Sigmoid colon (tissue), 6 donors: ENCODE measurements at regions not wholly inside any gene's neighbourhood (a gene's known extent, or its start where the extent isn't known, plus 50 kb on each side); places are given as distances from the start of the nearest gene placed in this dataset.

ENCODE experiments used
- DNase-seq: peaks from one replicate; pipeline ENCODE4 v3.0.0-alpha.2; 2019
- H3K27ac ChIP-seq, 4 donors: fragments of 200-600 bp; sonication (generic); one replicate each; pipeline ENCODE4 v1.5.1; 2016 to 2019; ENCODE audit warnings: mild to moderate bottlenecking in 1 of 4
- H3K27me3 ChIP-seq, 3 donors: fragments of 200-600 bp; sonication (generic); one replicate each; pipeline ENCODE4 v1.5.1; 2019; ENCODE audit warnings: mild to moderate bottlenecking in 1 of 3
- H3K36me3 ChIP-seq, 4 donors: fragments of 200-600 bp; sonication (generic); one replicate each; pipeline ENCODE4 v1.5.1; 2016 to 2019
- H3K4me1 ChIP-seq, 4 donors: fragments of 200-600 bp; sonication (generic); one replicate each; pipeline ENCODE4 v1.5.1; 2017 to 2019
- H3K4me3 ChIP-seq, 4 donors: fragments of 200-600 bp; sonication (generic); one replicate each; pipeline ENCODE4 v1.5.1; 2017 to 2019; ENCODE audit warnings: mild to moderate bottlenecking in 2 of 4, moderate library complexity in 1 of 4
- H3K9me3 ChIP-seq, 4 donors: fragments of 200-600 bp in 3 of 4; sonication (generic) in 3 of 4; one replicate each; pipeline versions ENCODE4 v1.5.1 to v1.6.1; 2013 to 2019
- CTCF ChIP-seq, 4 experiments: fragments of 450-650 bp in 3 of 4; fragments of 200-600 bp in 1 of 4; IDR thresholded peaks; one replicate each; pipeline ENCODE4 v1.5.1; 2016 to 2019; ENCODE audit warnings: antibody characterized with exemption in 4 of 4, mild to moderate bottlenecking in 3 of 4, moderate library complexity in 2 of 4
- EP300 ChIP-seq, 4 donors: sonication (generic); formaldehyde crosslinking; IDR thresholded peaks; one replicate each; pipeline ENCODE4 v1.6.1; 2017; ENCODE audit warnings: antibody characterized with exemption in 4 of 4
- POLR2A ChIP-seq, 2 donors: fragments of 450-650 bp; IDR thresholded peaks; one replicate each; pipeline ENCODE4 v1.6.1; 2016; ENCODE audit warnings: antibody characterized with exemption in 2 of 2, mild to moderate bottlenecking in 2 of 2, moderate library complexity in 2 of 2
- POLR2AphosphoS5 ChIP-seq, 4 donors: sonication (generic); formaldehyde crosslinking; IDR thresholded peaks; one replicate each; pipeline ENCODE4 v1.6.1; 2017; ENCODE audit warnings: antibody characterized with exemption in 4 of 4
- WGBS, 2 donors: extraction: QIAGEN DNeasy Blood & Tissue Kit; methylation state at CpG; one replicate each; pipeline ENCODE4 v1.1.7; 2013; 5-methylcytosine and 5-hydroxymethylcytosine counted together
- intact Hi-C: fragments of 100-400 bp; cut with DNase I; formaldehyde crosslinking; loops from one replicate; pipeline ENCODE4 v1.15.1; 2023
- donor health status: healthy with polysubstance abuse.
- donor health status: healthy.

- no peak overlapping the region for H3K4me3 ChIP-seq
- H3K27ac ChIP-seq = peak overlapping the region in 2 of 4 donors; percentile 43 to 67
- 92 to 96% methylated on average over 7 of the region's 7 CpGs for WGBS, 2 donors
- H3K4me1 ChIP-seq = peaks cover 0 to 44% (median 28%) of the 10 kb centered on the region in 4 donors
- H3K36me3 ChIP-seq = peaks cover 0 to 6% (median 0%) of the 10 kb centered on the region in 4 donors
- H3K27me3 ChIP-seq = no peaks in the 10 kb centered on the region
- no peaks in the 10 kb centered on the region for H3K9me3 ChIP-seq
- TF ChIP-seq CTCF (IDR thresholded peaks at IDR 0.05) (no peak), POLR2A (IDR thresholded peaks at IDR 0.05) (no peak), EP300 (IDR thresholded peaks at IDR 0.05) (no peak)
- no peak for DNase-seq
- intact Hi-C loops = no loop called here
These were observed 92.1 kb downstream of the NAV1 start for GRCh38 chr1:201631037-201631436.

GRCh38 chr1:201632364-201632952 is 93.5 kb downstream of the NAV1 start:
- intact Hi-C loops = no loop called here
- Histone ChIP-seq H3K36me3 (peaks cover 0 to 4% (median 0%) of the 10 kb centered on the region in 4 donors), H3K27ac (no peak overlapping the region), H3K4me3 (no peak overlapping the region), H3K27me3 (no peaks in the 10 kb centered on the region), H3K9me3 (no peaks in the 10 kb centered on the region), H3K4me1 (peaks cover 0 to 44% (median 25%) of the 10 kb centered on the region in 4 donors)
- WGBS, 2 donors = 61 to 77% methylated on average over 5 of the region's 5 CpGs
- no peak for TF ChIP-seq POLR2AphosphoS5 (IDR thresholded peaks at IDR 0.05)
- no peak for TF ChIP-seq POLR2A (IDR thresholded peaks at IDR 0.05)
- no peak for TF ChIP-seq EP300 (IDR thresholded peaks at IDR 0.05)
- no peak for TF ChIP-seq CTCF (IDR thresholded peaks at IDR 0.05)
- no peak for DNase-seq

- Histone ChIP-seq H3K4me1 (peaks cover 0 to 42% (median 25%) of the 10 kb centered on the region in 4 donors), H3K27me3 (no peaks in the 10 kb centered on the region), H3K27ac (no peak overlapping the region), H3K9me3 (no peaks in the 10 kb centered on the region), H3K4me3 (no peak overlapping the region), H3K36me3 (peaks cover 0 to 4% (median 0%) of the 10 kb centered on the region in 4 donors)
- WGBS, 2 donors = 88 to 89% methylated on average over 2 of the region's 2 CpGs
- intact Hi-C loops = no loop called here
- no peak for DNase-seq
- no peak for TF ChIP-seq POLR2AphosphoS5 (IDR thresholded peaks at IDR 0.05)
- no peak for TF ChIP-seq CTCF (IDR thresholded peaks at IDR 0.05)
- no peak for TF ChIP-seq EP300 (IDR thresholded peaks at IDR 0.05)
- no peak for TF ChIP-seq POLR2A (IDR thresholded peaks at IDR 0.05)
These were observed 94.4 kb downstream of the NAV1 start for GRCh38 chr1:201633297-201633696.

GRCh38 chr1:201633811-201634210 is 94.9 kb downstream of the NAV1 start:
- TF ChIP-seq CTCF (IDR thresholded peaks at IDR 0.05) (no peak), POLR2AphosphoS5 (IDR thresholded peaks at IDR 0.05) (no peak), EP300 (IDR thresholded peaks at IDR 0.05) (no peak), POLR2A (IDR thresholded peaks at IDR 0.05) (no peak)
- Histone ChIP-seq H3K4me1 (peaks cover 0 to 38% (median 25%) of the 10 kb centered on the region in 4 donors), H3K27ac (no peak overlapping the region), H3K9me3 (no peaks in the 10 kb centered on the region), H3K4me3 (no peak overlapping the region), H3K27me3 (no peaks in the 10 kb centered on the region), H3K36me3 (peaks cover 0 to 4% (median 0%) of the 10 kb centered on the region in 4 donors)
- WGBS, 2 donors = 68 to 77% methylated on average over 5 of the region's 5 CpGs
- intact Hi-C loops = no loop called here
- DNase-seq = no peak

GRCh38 chr1:201634261-201634660 is 95.3 kb downstream of the NAV1 start:
- Histone ChIP-seq H3K4me1 (peaks cover 0 to 37% (median 25%) of the 10 kb centered on the region in 4 donors), H3K9me3 (no peaks in the 10 kb centered on the region), H3K27me3 (no peaks in the 10 kb centered on the region), H3K36me3 (peaks cover 0 to 4% (median 0%) of the 10 kb centered on the region in 4 donors), H3K4me3 (no peak overlapping the region), H3K27ac (no peak overlapping the region)
- 90% methylated on average over 2 of the region's 2 CpGs for whole genome bisulfite sequencing, 2 donors
- TF ChIP-seq EP300 (IDR thresholded peaks at IDR 0.05) (no peak), POLR2A (IDR thresholded peaks at IDR 0.05) (no peak), CTCF (IDR thresholded peaks at IDR 0.05) (no peak), POLR2AphosphoS5 (IDR thresholded peaks at IDR 0.05) (no peak)
- intact Hi-C loops = no loop called here
- DNase-seq = no peak
